Glutamatergic neuron (in vitro differentiated cells): ENCODE measurements at regions not wholly inside any gene's neighbourhood (a gene's known extent, or its start where the extent isn't known, plus 50 kb on each side); places are given as distances from the start of the nearest gene placed in this dataset.

Experiments
- DNase-seq: peaks from one replicate; pipeline ENCODE4 v3.0.0; 2022
- H3K27ac Mint-ChIP-seq: one replicate; pipeline ENCODE4 v1.8.0; 2020; ENCODE audit warnings: mild to moderate bottlenecking, mixed read lengths, inconsistent platforms; ENCODE audit not compliant: unreplicated experiment
- H3K27me3 Mint-ChIP-seq: one replicate; pipeline ENCODE4 v1.8.0; 2020; ENCODE audit warnings: mild to moderate bottlenecking, moderate library complexity, mixed read lengths, inconsistent platforms; ENCODE audit not compliant: unreplicated experiment
- H3K36me3 Mint-ChIP-seq: one replicate; pipeline ENCODE4 v1.8.0; 2020; ENCODE audit warnings: mild to moderate bottlenecking, mixed read lengths, inconsistent platforms; ENCODE audit not compliant: unreplicated experiment
- H3K4me1 Mint-ChIP-seq: one replicate; pipeline ENCODE4 v1.8.0; 2020; ENCODE audit warnings: mild to moderate bottlenecking, low read depth, mixed read lengths, inconsistent platforms; ENCODE audit not compliant: unreplicated experiment
- H3K4me3 Mint-ChIP-seq: one replicate; pipeline ENCODE4 v1.8.0; 2020; ENCODE audit warnings: mild to moderate bottlenecking, mixed read lengths, inconsistent platforms; ENCODE audit not compliant: unreplicated experiment
- H3K9me3 Mint-ChIP-seq: one replicate; pipeline ENCODE4 v1.8.0; 2020; ENCODE audit warnings: mild to moderate bottlenecking, moderate library complexity, mixed read lengths, inconsistent platforms; ENCODE audit not compliant: unreplicated experiment
- CTCF ChIP-seq: fragments of 200-600 bp; sonication (generic); IDR thresholded peaks from one replicate; pipeline ENCODE4 v1.5.0; 2021; ENCODE audit not compliant: partially characterized antibody, unreplicated experiment

- H3K4me1 Mint-ChIP-seq: peaks cover 3% of the 10 kb centered on the region
- H3K27me3 Mint-ChIP-seq: peaks cover 9% of the 10 kb centered on the region
- no peaks in the 10 kb centered on the region for H3K36me3 Mint-ChIP-seq
- no peak for DNase-seq
- no peaks in the 10 kb centered on the region for H3K9me3 Mint-ChIP-seq
- no peak overlapping the region for H3K4me3 Mint-ChIP-seq
- TF ChIP-seq CTCF: no peak
- no peak overlapping the region for H3K27ac Mint-ChIP-seq
Observed at GRCh38 chr22:44628835-44629234, 73.2 kb upstream of the PRR5 start.

GRCh38 chr22:44628273-44628672 lies 73.7 kb upstream of the PRR5 start:
- H3K9me3 Mint-ChIP-seq: no peaks in the 10 kb centered on the region
- TF ChIP-seq CTCF: no peak
- no peaks in the 10 kb centered on the region for H3K36me3 Mint-ChIP-seq
- no peak overlapping the region for H3K27ac Mint-ChIP-seq
- H3K27me3 Mint-ChIP-seq: peaks cover 11% of the 10 kb centered on the region
- DNase-seq: no peak
- peaks cover 6% of the 10 kb centered on the region for H3K4me1 Mint-ChIP-seq
- no peak overlapping the region for H3K4me3 Mint-ChIP-seq

GRCh38 chr22:44627521-44628139 lies 74.4 kb upstream of the PRR5 start:
- peaks cover 8% of the 10 kb centered on the region for H3K4me1 Mint-ChIP-seq
- H3K27ac Mint-ChIP-seq: no peak overlapping the region
- DNase-seq: no peak
- no peaks in the 10 kb centered on the region for H3K36me3 Mint-ChIP-seq
- H3K9me3 Mint-ChIP-seq: no peaks in the 10 kb centered on the region
- no peak for TF ChIP-seq CTCF
- peaks cover 12% of the 10 kb centered on the region for H3K27me3 Mint-ChIP-seq
- H3K4me3 Mint-ChIP-seq: no peak overlapping the region

GRCh38 chr22:44625981-44626687 lies 75.9 kb upstream of the PRR5 start:
- Mint-ChIP-seq H3K9me3 (no peaks in the 10 kb centered on the region), H3K27ac (no peak overlapping the region), H3K36me3 (no peaks in the 10 kb centered on the region), H3K4me3 (no peak overlapping the region), H3K27me3 (peaks cover 11% of the 10 kb centered on the region), H3K4me1 (peaks cover 12% of the 10 kb centered on the region)
- peak; percentile 84 for DNase-seq
- peak; percentile 99 for TF ChIP-seq CTCF

GRCh38 chr22:44625421-44625760 lies 76.6 kb upstream of the PRR5 start:
- TF ChIP-seq CTCF: no peak
- Mint-ChIP-seq H3K27ac (no peak overlapping the region), H3K4me1 (peaks cover 18% of the 10 kb centered on the region), H3K9me3 (no peaks in the 10 kb centered on the region), H3K4me3 (no peak overlapping the region), H3K36me3 (no peaks in the 10 kb centered on the region), H3K27me3 (peaks cover 8% of the 10 kb centered on the region)
- DNase-seq: no peak
